GM12874 (cell line): ENCODE measurements at regions not wholly inside any gene's neighbourhood (a gene's known extent, or its start where the extent isn't known, plus 50 kb on each side); places are given as distances from the start of the nearest gene placed in this dataset.

Experiments
- CTCF ChIP-seq: IDR thresholded peaks from 2 replicates; pipeline ENCODE4 v1.5.1; 2011; ENCODE audit warnings: low read depth, mild to moderate bottlenecking, control low read depth, low read length, moderate library complexity; ENCODE audit not compliant: insufficient read depth

GRCh38 chrX:6990552-6991193 lies 156.8 kb upstream of the STS start:
- TF ChIP-seq CTCF: no peak

- no peak for TF ChIP-seq CTCF
Observed at GRCh38 chrX:6989858-6990257, 157.7 kb upstream of the STS start.

GRCh38 chrX:6986915-6987314 lies 160.6 kb upstream of the STS start:
- no peak for TF ChIP-seq CTCF

GRCh38 chrX:6985537-6985936 lies 162.0 kb upstream of the STS start:
- no peak for TF ChIP-seq CTCF

GRCh38 chrX:6983207-6983955 lies 164.1 kb upstream of the STS start:
- TF ChIP-seq CTCF: no peak

GRCh38 chrX:6981718-6982406 lies 165.7 kb upstream of the STS start:
- no peak for TF ChIP-seq CTCF

- TF ChIP-seq CTCF: no peak
Observed at GRCh38 chrX:6980981-6981380, 166.5 kb upstream of the STS start.
